ENCODE measurements at regions not wholly inside any gene's neighbourhood (a gene's known extent, or its start where the extent isn't known, plus 50 kb on each side); places are given as distances from the start of the nearest gene placed in this dataset.
A peak's percentile ranks its signal among the peaks of the same experiment; 100 is the strongest.
"Not testable (repeated sequence)": the region's sequence is repeated elsewhere in the genome, so short reads cannot be mapped to it uniquely, and the experiment has no call there.

DNA sequence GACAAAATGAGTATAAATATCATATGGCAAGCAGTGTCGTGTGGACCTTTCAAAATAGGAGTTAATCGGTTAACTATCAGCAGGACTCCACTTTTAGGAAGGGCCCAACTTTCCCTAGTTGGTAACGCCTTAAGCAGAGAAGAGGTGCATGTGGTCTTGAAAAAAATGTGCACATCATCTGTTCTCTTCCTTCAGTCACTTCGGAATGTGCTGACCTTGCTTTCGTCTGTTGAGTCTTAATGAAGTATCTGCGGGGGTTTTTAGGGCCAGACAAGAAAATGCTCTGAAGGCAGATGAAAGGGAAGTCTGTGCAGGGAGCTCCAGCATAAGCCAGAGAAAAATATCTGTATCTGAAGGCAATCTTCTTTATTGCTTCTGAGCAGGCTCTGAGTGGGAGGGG lies 185.2 kb downstream of the AEBP2 start:
- no peak for DNase-seq (ENCODE audit: low read depth in 2 of 3, low spot score in 2 of 3)

GRCh38 chr12:19625551-19625950 lies 186.3 kb downstream of the AEBP2 start:
- not testable (repeated sequence) for DNase-seq (ENCODE audit: low read depth in 2 of 3, low spot score in 2 of 3)

GRCh38 chr12:19627719-19628118 lies 188.4 kb downstream of the AEBP2 start:
- DNase-seq (ENCODE audit: low read depth in 2 of 3, low spot score in 2 of 3), result no peak

DNA sequence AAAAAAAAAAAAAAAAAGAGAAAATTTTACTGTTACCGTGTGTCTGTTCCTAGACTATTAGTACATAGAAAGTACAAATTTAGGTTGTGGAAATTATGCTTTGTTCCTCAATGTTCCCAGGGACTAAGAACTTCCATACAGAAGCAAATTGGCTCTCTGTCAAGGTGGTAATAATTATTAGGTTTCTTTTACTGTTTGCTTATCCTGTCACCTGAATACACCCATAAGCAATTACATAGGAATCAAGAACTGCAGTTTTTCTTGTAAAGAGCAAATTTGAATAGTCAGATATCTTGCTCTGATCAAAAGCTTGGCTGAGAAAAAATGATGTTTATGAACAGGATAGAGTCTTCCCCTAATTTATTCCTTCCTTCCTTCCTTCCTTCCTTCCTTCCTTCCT lies 191.2 kb downstream of the AEBP2 start:
- no peak for DNase-seq (ENCODE audit: low read depth in 2 of 3, low spot score in 2 of 3)

DNA sequence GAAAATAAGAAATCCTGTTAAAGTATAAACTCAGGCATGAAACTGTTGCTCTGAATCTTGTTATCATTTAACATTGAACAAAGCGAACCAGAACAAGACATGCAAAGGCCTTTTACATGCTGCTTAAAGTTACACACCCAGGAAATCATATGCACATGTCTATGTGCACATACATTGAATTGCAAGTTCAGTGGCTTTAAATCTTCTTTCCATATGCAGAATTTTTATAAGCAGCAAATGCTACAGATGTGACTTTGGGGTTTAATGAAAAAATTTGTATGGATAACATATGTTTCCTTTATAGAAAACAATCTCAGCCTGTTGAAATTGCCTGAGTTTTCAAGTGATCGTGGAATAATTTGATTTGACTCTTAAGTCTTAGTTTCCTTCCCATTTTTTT lies 193.9 kb downstream of the AEBP2 start:
- no peak for DNase-seq (ENCODE audit: low read depth in 2 of 3, low spot score in 2 of 3)

DNA sequence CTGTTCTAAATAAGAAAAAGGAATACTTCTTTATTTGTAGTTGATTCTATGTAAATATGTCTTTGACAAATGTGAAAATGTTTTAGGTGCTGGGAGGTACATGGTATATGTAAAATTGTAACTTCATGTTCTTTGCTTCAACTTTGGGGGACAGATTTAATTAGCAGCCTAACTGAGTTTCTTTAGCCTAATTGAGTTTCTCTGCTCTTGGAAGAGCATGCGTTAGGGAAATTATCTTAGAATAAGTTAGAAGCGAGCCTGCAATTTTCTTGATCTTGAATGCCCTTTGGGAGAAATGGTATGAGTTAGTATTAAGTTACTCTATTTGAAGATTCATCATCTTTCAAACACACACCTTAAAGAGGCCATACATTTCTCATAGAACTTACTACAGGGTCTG lies 194.3 kb downstream of the AEBP2 start:
- no peak for DNase-seq (ENCODE audit: low read depth in 2 of 3, low spot score in 2 of 3)

DNA sequence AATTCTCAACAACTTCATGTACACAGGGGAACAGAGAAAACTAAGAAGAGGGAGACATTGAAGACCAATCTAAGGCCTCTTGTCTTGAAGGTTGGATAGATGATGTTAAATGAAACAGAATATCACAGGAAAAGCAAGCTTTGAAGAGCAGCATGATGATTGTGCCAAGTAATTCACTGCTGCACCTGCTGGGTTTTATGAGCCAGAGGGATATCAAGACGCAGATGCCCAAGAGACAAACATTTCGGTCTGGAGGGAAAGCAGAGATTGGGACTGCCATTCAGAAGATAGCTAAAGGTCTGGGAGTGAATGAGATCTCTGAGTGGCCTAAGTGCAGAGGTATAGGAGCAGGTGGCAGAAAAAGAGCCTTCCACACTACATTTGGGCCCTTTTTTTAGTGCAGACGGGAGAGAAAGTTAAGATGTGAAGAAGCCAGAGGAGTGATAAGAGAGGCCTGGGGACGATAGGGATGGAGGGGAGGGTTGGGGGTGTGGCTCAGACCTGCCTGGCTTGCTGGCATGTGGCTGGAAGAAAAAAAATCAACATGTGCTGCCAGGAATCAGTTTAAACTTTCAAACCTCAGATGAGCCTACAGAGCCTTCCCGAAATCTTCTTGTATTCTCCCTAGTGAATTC lies 200.6 kb downstream of the AEBP2 start:
- no peak for DNase-seq (ENCODE audit: low read depth in 2 of 3, low spot score in 2 of 3)

DNA sequence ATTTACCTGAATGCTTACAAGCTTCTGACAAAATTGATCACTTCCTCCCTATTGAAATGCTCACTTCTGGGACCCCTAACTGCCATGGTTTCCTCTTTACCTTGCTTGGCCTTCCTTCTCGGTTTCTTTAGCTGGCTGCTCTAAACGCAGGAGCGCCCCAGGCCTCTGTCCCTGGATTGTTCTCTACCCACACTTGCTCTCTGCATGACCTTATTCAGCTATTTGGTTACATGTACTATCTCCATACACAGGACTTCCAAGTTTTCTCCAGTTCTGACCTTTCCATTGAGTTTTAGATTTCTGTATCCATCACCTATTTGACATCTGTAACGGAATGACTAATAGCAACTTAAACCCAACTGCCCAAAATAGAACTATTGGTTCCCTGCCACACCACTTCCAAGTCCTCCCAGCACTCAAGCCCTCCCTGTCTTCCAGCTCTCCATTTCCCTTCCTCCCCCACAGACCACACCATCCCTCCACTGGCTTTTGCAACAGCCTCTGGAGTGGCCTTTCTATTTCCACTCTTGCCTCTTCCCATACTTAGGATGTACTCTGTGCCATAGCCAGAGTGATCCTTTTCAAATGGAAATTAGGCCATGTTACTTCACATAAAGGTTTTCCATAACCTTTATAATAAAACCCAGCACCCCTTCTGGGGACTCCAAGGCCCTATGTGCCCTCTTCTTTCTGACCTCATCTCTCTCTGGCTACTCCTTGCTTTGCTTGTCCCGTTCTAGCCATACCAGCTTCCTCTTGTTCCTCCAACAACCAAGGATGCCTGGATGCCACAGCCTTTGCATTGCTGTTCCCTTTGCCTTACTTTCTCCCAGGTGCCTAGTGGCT lies 202.2 kb downstream of the AEBP2 start:
- DNase-seq (ENCODE audit: low read depth in 2 of 3, low spot score in 2 of 3), result no peak

- DNase-seq (ENCODE audit: low read depth in 2 of 3, low spot score in 2 of 3), result no peak
Observed at GRCh38 chr12:19642345-19642744, 203.1 kb downstream of the AEBP2 start.

DNA sequence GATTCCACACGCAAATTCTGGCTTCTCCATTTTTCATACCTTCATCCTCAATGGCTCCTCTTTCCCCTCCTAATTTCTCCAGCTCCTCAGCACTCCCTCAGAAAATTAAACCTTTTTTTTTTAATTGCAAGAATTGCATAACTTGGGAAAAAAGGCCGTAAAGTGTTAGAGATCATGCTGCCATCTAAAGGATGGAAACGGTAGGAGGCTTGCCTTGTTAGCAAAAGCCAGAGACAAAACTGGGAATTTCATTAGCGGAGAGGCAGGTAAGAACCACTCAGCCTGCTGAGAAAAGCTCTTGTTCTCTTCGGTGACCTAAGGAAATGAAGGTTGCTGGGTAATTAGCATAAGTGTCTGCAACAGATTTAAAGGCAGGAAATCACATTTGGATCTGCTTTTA lies 204.3 kb downstream of the AEBP2 start:
- peak in 1 of 3 donors; percentile 26 for DNase-seq (ENCODE audit: low read depth in 2 of 3, low spot score in 2 of 3)

GRCh38 chr12:19644571-19644970 lies 205.3 kb downstream of the AEBP2 start:
- no peak for DNase-seq (ENCODE audit: low read depth in 2 of 3, low spot score in 2 of 3)

DNA sequence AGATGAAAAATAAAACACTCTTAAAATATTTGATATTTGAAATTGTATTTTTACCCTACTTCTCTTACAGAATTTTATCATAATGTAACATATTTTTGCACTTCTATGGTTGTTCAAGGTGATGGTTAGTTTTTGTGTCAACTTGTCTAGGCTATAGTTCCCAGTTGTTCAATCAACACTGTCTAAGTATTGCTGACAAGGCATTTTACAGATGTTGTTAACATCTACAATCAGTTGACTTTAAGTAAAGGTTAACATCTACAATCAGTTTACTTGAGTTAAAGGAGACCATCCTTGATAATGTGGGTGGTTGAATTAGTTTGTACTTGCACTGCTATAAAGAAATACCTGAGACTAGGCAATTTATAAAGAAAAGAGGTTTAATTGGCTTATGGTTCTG lies 206.5 kb downstream of the AEBP2 start:
- DNase-seq (ENCODE audit: low read depth in 2 of 3, low spot score in 2 of 3), result no peak

DNA sequence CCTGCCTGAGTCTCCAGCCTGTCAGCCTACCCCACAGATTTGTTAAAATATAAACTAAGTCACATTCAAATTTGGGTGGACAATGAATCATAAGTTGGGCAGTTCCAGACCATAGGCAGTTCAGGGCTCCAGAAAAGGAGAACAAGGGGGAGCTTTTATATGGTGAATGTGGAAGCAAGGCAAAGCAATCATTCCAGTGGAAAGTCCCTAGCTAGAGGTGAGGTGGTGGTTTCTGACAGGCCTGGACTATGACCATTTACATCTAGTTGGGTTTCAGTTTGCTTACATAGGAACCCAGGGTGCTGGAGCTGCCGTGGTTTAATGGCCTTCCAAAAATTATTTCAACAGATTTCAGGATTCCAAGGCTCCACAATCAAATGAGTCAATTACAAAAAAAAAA lies 207.3 kb downstream of the AEBP2 start:
- no peak for DNase-seq (ENCODE audit: low read depth in 2 of 3, low spot score in 2 of 3)

DNA sequence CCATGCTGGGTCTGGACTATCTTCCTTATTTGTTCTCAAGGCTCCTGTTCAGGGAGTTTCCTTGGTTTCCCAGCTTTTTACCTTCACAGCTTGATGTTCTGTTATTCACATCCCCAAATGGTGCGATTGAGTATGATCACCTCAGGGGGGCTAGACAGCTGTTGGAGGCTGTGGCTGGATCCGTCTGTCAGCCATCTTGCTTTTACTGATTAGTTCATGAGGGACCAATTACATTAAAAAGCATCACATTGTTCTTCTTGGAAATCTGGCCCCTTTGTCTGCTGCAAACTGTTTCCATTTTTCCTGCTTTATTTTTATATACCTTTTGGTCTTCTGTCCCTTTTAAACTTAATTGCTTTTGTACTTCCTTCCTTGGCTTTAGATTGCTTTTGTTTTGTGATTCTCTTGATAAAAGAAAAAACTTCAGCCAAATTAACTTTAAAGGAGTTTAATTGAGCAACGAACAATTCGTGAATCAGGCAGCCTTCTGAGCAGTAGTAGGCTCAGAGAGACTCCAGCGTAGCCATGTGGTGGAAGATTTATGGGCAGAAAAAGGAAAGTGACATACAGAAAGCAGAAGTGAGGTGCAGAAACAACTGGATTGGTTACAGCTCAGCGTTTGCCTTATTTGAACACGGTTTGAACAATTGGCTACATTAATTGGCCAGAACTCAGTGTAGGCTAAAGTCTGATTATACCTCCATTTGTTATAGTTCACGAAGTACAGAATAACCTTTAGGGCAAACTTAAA lies 208.7 kb downstream of the AEBP2 start:
- DNase-seq (ENCODE audit: low read depth in 2 of 3, low spot score in 2 of 3), result peak in 2 of 3 donors; percentile 73 to 89

DNA sequence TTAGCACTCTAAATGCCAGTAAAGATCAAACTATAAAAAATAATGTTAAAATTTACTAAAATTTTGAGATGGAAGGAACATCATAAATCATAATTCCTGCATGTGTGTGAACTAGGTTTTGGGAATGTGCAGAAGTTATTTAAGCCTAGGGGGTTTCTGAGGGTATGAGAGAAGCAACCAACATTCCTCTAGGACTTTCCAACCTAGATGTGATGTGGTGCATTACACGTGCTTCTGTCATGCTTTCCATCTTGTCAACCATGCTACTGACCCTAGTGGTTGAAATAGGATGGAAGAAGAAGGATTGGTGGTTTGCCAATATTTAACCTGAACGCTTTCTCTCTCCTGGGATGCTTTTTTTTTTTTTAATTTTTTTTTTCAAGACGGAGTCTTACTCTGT lies 209.3 kb downstream of the AEBP2 start:
- DNase-seq (ENCODE audit: low read depth in 2 of 3, low spot score in 2 of 3), result no peak

DNA sequence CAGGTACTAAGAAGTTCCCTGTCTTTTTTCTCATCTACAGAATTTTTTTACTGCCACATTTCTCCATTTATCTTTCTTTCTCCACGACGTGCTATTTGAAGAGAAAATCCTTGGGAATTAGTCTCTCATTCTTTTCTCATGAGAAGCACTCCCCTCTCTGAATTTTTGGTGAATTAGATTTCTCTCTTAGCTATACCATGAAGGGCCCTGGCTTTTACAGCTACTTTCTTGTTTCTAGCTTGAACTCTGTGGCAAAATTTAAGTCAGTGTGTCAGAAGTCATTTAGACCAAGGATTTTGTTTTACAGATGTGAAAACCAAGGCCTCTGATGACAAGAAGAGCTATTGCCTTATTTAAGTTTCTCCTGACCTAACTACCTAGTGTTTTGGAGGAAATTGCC lies 213.1 kb downstream of the AEBP2 start:
- DNase-seq (ENCODE audit: low read depth in 2 of 3, low spot score in 2 of 3), result no peak

- no peak for DNase-seq (ENCODE audit: low read depth in 2 of 3, low spot score in 2 of 3)
Observed at GRCh38 chr12:19654650-19655376, 215.5 kb downstream of the AEBP2 start.

GRCh38 chr12:19657118-19657731 lies 217.9 kb downstream of the AEBP2 start:
- DNase-seq (ENCODE audit: low read depth in 2 of 3, low spot score in 2 of 3), result no peak

DNA sequence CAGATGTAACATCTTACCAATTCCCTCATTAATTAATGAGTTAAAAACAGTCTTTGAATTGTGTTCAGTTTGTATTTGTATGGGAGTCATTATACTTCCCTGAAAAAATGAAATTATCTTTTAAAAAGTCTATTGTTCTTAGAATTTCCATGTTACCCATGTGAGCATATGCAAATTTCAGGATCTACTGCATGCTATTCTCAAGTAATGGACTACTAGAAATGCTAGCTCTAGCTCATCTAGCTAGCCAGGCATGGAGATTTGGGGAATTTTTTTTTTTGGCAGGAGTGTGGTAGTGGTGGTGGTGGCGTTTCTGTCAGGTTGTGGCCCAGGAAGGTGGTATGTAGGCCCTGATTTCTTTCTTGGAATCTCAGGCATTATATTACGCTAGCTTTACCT lies 218.4 kb downstream of the AEBP2 start:
- no peak for DNase-seq (ENCODE audit: low read depth in 2 of 3, low spot score in 2 of 3)

- DNase-seq (ENCODE audit: low read depth in 2 of 3, low spot score in 2 of 3), result no peak
Observed at GRCh38 chr12:19659086-19659485, 219.8 kb downstream of the AEBP2 start.

GRCh38 chr12:19659501-19659900 lies 220.2 kb downstream of the AEBP2 start:
- DNase-seq (ENCODE audit: low read depth in 2 of 3, low spot score in 2 of 3), result no peak

Data from hematopoietic multipotent progenitor cell (in vitro differentiated cells).